Ovary (tissue), 3 donors: ENCODE measurements at regions not wholly inside any gene's neighbourhood (a gene's known extent, or its start where the extent isn't known, plus 50 kb on each side); places are given as distances from the start of the nearest gene placed in this dataset.

ENCODE experiments used
- CTCF ChIP-seq, 3 donors: fragments of 450-650 bp in 2 of 3; fragments of 200-600 bp in 1 of 3; IDR thresholded peaks; one replicate each; pipeline versions ENCODE4 v1.5.1 to v1.8.0; 2016 to 2022; ENCODE audit warnings: antibody characterized with exemption in 3 of 3, mild to moderate bottlenecking in 1 of 3
- EP300 ChIP-seq: sonication (generic); formaldehyde crosslinking; IDR thresholded peaks from one replicate; pipeline ENCODE4 v1.6.1; 2017; ENCODE audit warnings: antibody characterized with exemption
- POLR2A ChIP-seq: fragments of 450-650 bp; IDR thresholded peaks from one replicate; pipeline ENCODE4 v1.6.1; 2017; ENCODE audit warnings: antibody characterized with exemption, mild to moderate bottlenecking, moderate library complexity
- donor health status: DM: no; HTN: no; CAD: no.

- no peak for TF ChIP-seq CTCF (IDR thresholded peaks at IDR 0.05)
- no peak for TF ChIP-seq EP300
- TF ChIP-seq POLR2A, result no peak
These were observed 1043.6 kb upstream of the ADGRL4 start for GRCh38 chr1:80050085-80050484.
